ENCODE measurements at regions not wholly inside any gene's neighbourhood (a gene's known extent, or its start where the extent isn't known, plus 50 kb on each side); places are given as distances from the start of the nearest gene placed in this dataset.

DNA sequence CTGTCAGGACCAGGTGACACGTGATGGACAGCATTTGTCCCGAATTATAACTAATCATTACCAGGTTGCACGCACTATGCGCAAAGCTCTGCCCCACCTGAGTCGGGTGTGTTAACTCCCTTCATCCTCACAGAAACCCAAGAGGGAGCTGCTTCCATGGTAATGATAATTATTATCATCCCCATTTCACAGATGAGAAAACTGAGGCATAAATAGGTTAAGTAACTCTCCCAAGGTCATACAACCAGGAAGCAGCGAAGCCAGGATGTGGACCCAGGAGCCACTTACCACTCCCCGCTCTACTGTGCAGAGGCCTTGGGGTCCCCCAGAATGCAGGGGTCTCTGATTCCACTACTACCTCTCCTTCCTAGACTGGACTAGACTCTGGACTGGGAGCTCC is 76.7 kb upstream of the TARDBP start:
- TF ChIP-seq, protein P1, sequence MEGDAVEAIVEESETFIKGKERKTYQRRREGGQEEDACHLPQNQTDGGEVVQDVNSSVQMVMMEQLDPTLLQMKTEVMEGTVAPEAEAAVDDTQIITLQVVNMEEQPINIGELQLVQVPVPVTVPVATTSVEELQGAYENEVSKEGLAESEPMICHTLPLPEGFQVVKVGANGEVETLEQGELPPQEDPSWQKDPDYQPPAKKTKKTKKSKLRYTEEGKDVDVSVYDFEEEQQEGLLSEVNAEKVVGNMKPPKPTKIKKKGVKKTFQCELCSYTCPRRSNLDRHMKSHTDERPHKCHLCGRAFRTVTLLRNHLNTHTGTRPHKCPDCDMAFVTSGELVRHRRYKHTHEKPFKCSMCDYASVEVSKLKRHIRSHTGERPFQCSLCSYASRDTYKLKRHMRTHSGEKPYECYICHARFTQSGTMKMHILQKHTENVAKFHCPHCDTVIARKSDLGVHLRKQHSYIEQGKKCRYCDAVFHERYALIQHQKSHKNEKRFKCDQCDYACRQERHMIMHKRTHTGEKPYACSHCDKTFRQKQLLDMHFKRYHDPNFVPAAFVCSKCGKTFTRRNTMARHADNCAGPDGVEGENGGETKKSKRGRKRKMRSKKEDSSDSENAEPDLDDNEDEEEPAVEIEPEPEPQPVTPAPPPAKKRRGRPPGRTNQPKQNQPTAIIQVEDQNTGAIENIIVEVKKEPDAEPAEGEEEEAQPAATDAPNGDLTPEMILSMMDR (IDR thresholded peaks at IDR 0.05; ENCODE audit: insufficient read depth, missing control alignments) = no peak
- no peak for FAIRE-seq

DNA sequence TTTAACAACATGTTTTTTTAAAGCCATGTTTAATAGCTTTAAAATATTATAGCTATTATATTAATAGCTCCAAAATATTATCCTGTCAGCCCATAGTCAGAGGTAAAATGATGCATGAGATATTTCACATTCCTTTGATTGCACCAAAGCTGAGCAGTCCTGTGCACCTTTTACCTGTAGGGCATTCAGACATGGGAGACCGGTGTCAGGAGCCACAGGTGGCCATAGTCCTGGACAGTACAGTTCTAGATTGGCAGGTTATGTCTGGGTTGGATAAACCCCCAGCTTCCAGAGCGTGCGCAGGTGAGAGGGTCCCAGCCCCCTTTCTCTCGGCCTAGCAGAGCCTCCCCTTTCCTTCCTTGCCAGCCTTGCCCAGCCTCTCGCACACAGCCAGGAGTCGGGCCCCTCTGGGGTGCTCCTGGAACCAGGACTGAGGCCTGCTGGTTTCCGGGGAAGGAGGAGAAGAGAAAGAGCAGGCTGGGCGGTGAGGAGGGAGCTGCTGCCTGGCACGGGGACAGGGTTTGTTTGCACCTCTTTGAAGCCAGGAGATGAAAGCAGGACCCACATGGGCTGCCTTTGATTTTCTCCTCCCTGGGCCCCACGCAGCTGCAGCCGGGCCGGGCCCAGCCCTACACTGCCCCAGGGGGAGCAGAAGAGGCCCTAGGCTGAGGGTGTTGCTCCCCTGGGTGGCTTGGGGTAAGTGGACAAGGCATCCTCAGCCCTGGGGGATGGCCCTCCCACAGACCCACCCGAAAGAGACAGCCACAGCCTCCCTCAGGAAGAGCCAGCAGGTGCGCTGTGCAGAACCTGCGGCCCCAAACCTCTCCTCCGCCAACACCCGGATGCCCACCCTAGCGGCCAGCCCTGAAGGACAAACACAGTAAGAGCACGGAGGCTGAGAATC is 75.2 kb upstream of the TARDBP start:
- FAIRE-seq = no peak
- no peak for DNase-seq (ENCODE audit: insufficient read length, low spot score)
- TF ChIP-seq, protein P1 (IDR thresholded peaks at IDR 0.05; ENCODE audit: insufficient read depth, missing control alignments) = no peak

More for the DNA sequence above, 76.7 kb upstream of the TARDBP start:
- DNase-seq (ENCODE audit: insufficient read length, low spot score) = no peak

DNA sequence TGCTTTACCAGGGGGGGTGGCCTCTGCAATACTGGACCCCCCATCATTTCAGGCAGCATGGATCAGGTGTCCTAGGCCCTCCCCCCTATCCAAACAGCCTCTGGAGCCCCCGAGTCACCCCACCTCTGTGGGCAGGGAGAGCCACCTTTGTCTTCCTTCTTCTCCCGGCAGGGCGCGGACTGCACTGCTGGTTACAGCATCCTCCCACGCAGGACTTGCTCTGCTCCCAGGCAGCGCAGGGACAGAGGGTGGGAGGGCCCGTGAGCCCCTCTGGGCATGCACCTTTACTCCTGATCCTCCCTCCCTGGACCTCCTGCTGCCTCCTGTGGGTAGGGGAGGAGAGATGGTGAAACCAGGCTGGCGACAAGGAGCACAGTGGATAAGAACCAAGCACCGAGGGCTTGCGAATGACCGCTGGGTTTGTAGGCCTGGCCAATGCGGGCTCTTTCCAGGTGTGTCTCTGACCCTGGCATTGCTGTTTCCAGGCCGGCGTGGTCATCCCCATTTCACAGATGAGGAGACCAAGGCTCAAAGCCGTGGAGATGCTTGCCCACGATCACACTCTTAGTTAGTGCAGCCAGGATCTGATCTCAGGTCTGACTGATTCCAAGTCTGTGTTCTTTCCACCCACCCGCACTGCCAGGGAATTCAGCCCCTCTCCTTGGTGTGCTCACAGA is 73.6 kb upstream of the TARDBP start:
- FAIRE-seq (no peak), DNase-seq (ENCODE audit: insufficient read length, low spot score) (no peak)
- TF ChIP-seq, protein P1 (IDR thresholded peaks at IDR 0.05; ENCODE audit: insufficient read depth, missing control alignments) = no peak

DNA sequence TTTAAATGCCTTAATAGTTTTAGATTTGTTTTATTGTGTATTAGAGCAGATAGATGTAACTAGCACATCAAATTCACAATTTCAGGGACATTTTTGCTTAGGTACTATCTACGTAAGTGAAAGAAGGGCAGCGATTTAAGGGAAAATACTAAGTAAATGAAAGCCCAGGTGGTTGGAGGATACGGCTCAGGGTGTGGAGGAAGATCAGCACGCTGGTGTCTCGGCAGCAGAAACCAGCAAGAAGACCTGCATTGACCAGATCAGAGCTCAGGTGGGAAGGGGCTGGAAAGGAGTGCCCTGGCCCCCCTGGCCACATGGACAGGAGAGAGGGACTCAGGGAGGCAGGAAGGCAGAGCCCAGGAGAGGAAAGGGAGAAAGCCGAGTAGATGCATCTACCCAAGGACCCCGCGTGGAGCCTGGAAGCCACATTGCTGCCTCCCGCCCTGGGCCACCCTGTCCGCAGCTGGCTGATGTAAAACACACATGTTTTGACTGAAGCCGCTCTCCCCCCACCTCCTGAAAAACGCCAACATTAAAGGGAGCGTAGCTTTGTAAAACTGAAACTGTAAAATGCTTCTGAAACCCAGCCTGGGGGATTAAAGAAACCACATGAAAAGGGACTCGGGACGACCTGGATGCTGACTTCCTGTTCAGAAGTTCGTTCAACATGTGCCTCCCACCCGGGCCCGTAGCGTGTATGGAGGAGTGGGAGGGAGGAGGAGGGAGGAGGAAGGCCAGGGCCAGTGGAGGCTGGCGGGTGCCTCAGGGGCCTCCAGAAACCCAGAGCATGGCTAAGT is 72.6 kb upstream of the TARDBP start:
- DNase-seq (ENCODE audit: insufficient read length, low spot score) = no peak
- TF ChIP-seq, protein P1 (IDR thresholded peaks at IDR 0.05; ENCODE audit: insufficient read depth, missing control alignments) = no peak
- no peak for FAIRE-seq

DNA sequence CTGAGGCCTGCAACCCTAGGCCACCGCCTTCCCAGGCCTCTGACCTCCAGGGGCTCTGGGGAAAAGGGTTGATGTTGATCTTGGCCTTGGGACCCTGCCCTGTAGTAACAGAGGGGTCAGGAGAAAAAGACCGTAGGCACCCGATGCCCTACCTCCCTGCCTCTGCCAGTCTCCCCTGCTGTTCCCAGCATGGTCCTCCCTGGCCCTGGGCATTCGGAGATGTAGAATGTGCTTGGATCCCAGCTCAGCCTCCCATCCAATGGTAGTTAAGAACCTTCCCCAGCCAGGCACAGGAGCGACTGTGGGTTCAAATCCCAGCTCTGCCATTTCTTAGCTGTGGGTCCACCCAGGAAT is 72.0 kb upstream of the TARDBP start:
- no peak for FAIRE-seq
- DNase-seq (ENCODE audit: insufficient read length, low spot score) = no peak
- TF ChIP-seq, protein P1 (IDR thresholded peaks at IDR 0.05; ENCODE audit: insufficient read depth, missing control alignments) = no peak

DNA sequence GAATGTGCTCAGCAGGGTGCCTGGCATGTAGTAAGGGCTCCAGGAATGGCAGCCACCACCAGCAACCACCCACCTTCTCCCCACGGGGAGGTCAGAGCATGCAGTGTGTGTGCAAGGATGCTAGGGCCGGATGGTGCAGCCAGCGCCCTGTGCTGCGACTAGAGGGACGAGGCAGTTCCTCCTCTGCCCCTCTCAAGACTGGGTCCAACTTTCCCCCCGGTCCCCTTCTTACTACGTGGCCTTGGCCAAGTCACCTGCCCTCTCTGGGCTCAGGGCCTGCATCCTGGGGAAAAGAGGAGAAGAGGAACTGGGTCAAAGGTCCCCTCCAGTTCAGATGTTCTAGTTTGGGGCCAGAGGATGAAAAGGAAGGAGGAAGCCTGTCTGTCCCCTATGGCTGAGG is 71.6 kb upstream of the TARDBP start:
- FAIRE-seq (no peak), DNase-seq (ENCODE audit: insufficient read length, low spot score) (no peak)
- TF ChIP-seq, protein P1 (IDR thresholded peaks at IDR 0.05; ENCODE audit: insufficient read depth, missing control alignments) = no peak
